ENCODE measurements at regions not wholly inside any gene's neighbourhood (a gene's known extent, or its start where the extent isn't known, plus 50 kb on each side); places are given as distances from the start of the nearest gene placed in this dataset.

DNA sequence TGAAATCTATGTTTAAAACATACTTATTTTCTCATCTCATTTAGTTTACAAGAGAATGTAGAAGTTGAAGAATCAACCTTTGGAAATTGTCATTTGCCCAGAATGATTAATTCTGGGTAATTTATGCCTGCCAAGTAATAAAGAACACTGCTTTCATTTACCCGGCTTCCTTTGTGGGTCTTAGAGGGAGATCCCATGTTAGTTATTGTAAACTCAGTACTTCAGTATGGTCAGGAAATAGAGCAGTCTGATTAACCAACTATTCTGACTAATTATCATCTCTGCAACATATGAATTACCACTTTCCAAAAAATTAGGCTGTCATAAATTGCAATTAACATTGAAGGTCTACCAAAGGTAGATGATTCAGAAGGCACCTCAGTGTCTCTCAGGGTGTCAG, 324.5 kb downstream of the HNRNPD start (continued):
- TF ChIP-seq SRF (IDR thresholded peaks at IDR 0.05; ENCODE audit: low read depth, low read length), result no peak
- TF ChIP-seq RFX5 (IDR thresholded peaks at IDR 0.05; ENCODE audit: borderline replicate concordance, low read depth, low read length), result no peak
- TF ChIP-seq KDM5A (IDR thresholded peaks at IDR 0.05; ENCODE audit: low read length), result no peak
- TF ChIP-seq, protein P1, sequence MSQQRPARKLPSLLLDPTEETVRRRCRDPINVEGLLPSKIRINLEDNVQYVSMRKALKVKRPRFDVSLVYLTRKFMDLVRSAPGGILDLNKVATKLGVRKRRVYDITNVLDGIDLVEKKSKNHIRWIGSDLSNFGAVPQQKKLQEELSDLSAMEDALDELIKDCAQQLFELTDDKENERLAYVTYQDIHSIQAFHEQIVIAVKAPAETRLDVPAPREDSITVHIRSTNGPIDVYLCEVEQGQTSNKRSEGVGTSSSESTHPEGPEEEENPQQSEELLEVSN (IDR thresholded peaks at IDR 0.05), result no peak
- TF ChIP-seq GTF2F1 (IDR thresholded peaks at IDR 0.05; ENCODE audit: borderline replicate concordance, low read depth, low read length), result no peak

Data from H1 (cell line).